Thymus (tissue), 11 donors: ENCODE measurements at regions not wholly inside any gene's neighbourhood (a gene's known extent, or its start where the extent isn't known, plus 50 kb on each side); places are given as distances from the start of the nearest gene placed in this dataset.
A peak's percentile ranks its signal among the peaks of the same experiment; 100 is the strongest.

Experiments used
- DNase-seq, 9 donors: peaks; one replicate each; pipeline ENCODE4 v3.0.0-alpha.2; 2013; ENCODE audit warnings: low spot score in 9 of 9, low read depth in 6 of 9, missing footprints in 1 of 9
- H3K27ac ChIP-seq, 2 donors: one replicate each; pipeline ENCODE4 v1.5.1; 2013; ENCODE audit warnings: control low read depth in 1 of 2, low read depth in 1 of 2, low read length in 1 of 2, mild to moderate bottlenecking in 1 of 2, moderate library complexity in 1 of 2
- H3K27me3 ChIP-seq, 2 donors: one replicate each; pipeline ENCODE4 v1.5.1; 2013; ENCODE audit warnings: low read length in 1 of 2; ENCODE audit not compliant: control insufficient read depth in 2 of 2, insufficient read depth in 1 of 2
- H3K36me3 ChIP-seq, 2 donors: one replicate each; pipeline ENCODE4 v1.5.1; 2013; ENCODE audit warnings: low read length in 1 of 2, mild to moderate bottlenecking in 1 of 2, moderate library complexity in 1 of 2; ENCODE audit not compliant: control insufficient read depth in 2 of 2, insufficient read depth in 2 of 2
- H3K4me1 ChIP-seq, 2 donors: one replicate each; pipeline ENCODE4 v1.5.1; 2013; ENCODE audit warnings: low read length in 2 of 2; ENCODE audit not compliant: control insufficient read depth in 2 of 2, insufficient read depth in 2 of 2
- H3K4me3 ChIP-seq, 2 donors: one replicate each; pipeline ENCODE4 v1.5.1; 2013; ENCODE audit warnings: low read length in 2 of 2, control low read depth in 1 of 2, mild to moderate bottlenecking in 1 of 2
- H3K9me3 ChIP-seq, 2 donors: one replicate each; pipeline ENCODE4 v1.5.1; 2013; ENCODE audit warnings: low read length in 1 of 2, mild to moderate bottlenecking in 1 of 2; ENCODE audit not compliant: control insufficient read depth in 2 of 2, insufficient read depth in 1 of 2
- WGBS: extraction: QIAGEN DNeasy Blood & Tissue Kit; methylation state at CpG from one replicate; pipeline ENCODE4 v1.1.7; 2013; 5-methylcytosine and 5-hydroxymethylcytosine counted together
- donor health status: healthy.

GRCh38 chr6:151733680-151734320 lies 73.7 kb upstream of the ESR1 start:
- no peak overlapping the region for H3K27ac ChIP-seq
- H3K4me1 ChIP-seq, result no peaks in the 10 kb centered on the region
- 97% methylated on average over 3 of the region's 3 CpGs for WGBS
- H3K27me3 ChIP-seq, result no peaks in the 10 kb centered on the region
- H3K36me3 ChIP-seq, result no peaks in the 10 kb centered on the region
- no peak overlapping the region for H3K4me3 ChIP-seq
- no peak for DNase-seq
- peaks cover 0 to 4% of the 10 kb centered on the region in 2 donors for H3K9me3 ChIP-seq

GRCh38 chr6:151738267-151738666 lies 69.2 kb upstream of the ESR1 start:
- Histone ChIP-seq H3K9me3 (no peaks in the 10 kb centered on the region), H3K27ac (no peak overlapping the region), H3K4me3 (no peak overlapping the region), H3K27me3 (no peaks in the 10 kb centered on the region), H3K36me3 (no peaks in the 10 kb centered on the region), H3K4me1 (no peaks in the 10 kb centered on the region)
- WGBS, result 64% methylated on average over 3 of the region's 3 CpGs
- no peak for DNase-seq

- 87% methylated on average over 1 of the region's 1 CpG for WGBS
- H3K27ac ChIP-seq, result no peak overlapping the region
- H3K4me3 ChIP-seq, result no peak overlapping the region
- DNase-seq, result no peak
- H3K36me3 ChIP-seq, result no peaks in the 10 kb centered on the region
- no peaks in the 10 kb centered on the region for H3K9me3 ChIP-seq
- H3K27me3 ChIP-seq, result no peaks in the 10 kb centered on the region
- H3K4me1 ChIP-seq, result no peaks in the 10 kb centered on the region
Observed at GRCh38 chr6:151738960-151739359, 68.5 kb upstream of the ESR1 start.

GRCh38 chr6:151740820-151741219 lies 66.7 kb upstream of the ESR1 start:
- H3K4me1 ChIP-seq, result no peaks in the 10 kb centered on the region
- H3K36me3 ChIP-seq, result no peaks in the 10 kb centered on the region
- no peak overlapping the region for H3K4me3 ChIP-seq
- DNase-seq, result no peak
- H3K27me3 ChIP-seq, result no peaks in the 10 kb centered on the region
- no peaks in the 10 kb centered on the region for H3K9me3 ChIP-seq
- no peak overlapping the region for H3K27ac ChIP-seq
- over 99% methylated on average over 4 of the region's 4 CpGs for WGBS

- Histone ChIP-seq H3K9me3 (no peaks in the 10 kb centered on the region), H3K27ac (no peak overlapping the region), H3K4me1 (no peaks in the 10 kb centered on the region), H3K27me3 (no peaks in the 10 kb centered on the region), H3K36me3 (no peaks in the 10 kb centered on the region), H3K4me3 (no peak overlapping the region)
- WGBS, result 87% methylated on average over 2 of the region's 2 CpGs
- DNase-seq, result no peak
Observed at GRCh38 chr6:151747896-151748295, 59.6 kb upstream of the ESR1 start.

- Histone ChIP-seq H3K9me3 (no peaks in the 10 kb centered on the region), H3K27me3 (no peaks in the 10 kb centered on the region), H3K27ac (no peak overlapping the region), H3K4me3 (no peak overlapping the region), H3K4me1 (no peaks in the 10 kb centered on the region), H3K36me3 (no peaks in the 10 kb centered on the region)
- WGBS, result 97% methylated on average over 2 of the region's 2 CpGs
- no peak for DNase-seq
Observed at GRCh38 chr6:151749341-151749740, 58.1 kb upstream of the ESR1 start.

GRCh38 chr6:151753581-151753980 lies 53.9 kb upstream of the ESR1 start:
- H3K27ac ChIP-seq, result no peak overlapping the region
- no peaks in the 10 kb centered on the region for H3K9me3 ChIP-seq
- H3K27me3 ChIP-seq, result no peaks in the 10 kb centered on the region
- DNase-seq, result no peak
- H3K36me3 ChIP-seq, result no peaks in the 10 kb centered on the region
- 96% methylated on average over 4 of the region's 4 CpGs for WGBS
- H3K4me1 ChIP-seq, result peaks cover 0 to 7% of the 10 kb centered on the region in 2 donors
- H3K4me3 ChIP-seq, result no peak overlapping the region

GRCh38 chr6:151757506-151757955 lies 50.0 kb upstream of the ESR1 start:
- H3K27me3 ChIP-seq, result no peaks in the 10 kb centered on the region
- peaks cover 6 to 16% of the 10 kb centered on the region in 2 donors for H3K4me1 ChIP-seq
- H3K4me3 ChIP-seq, result no peak overlapping the region
- peak overlapping the region; percentile 26 to 59 for H3K27ac ChIP-seq
- no peaks in the 10 kb centered on the region for H3K36me3 ChIP-seq
- DNase-seq, result peak in 6 of 9 donors; percentile 7 to 66 (median 24)
- WGBS, result 73% methylated on average over 5 of the region's 5 CpGs
- H3K9me3 ChIP-seq, result no peaks in the 10 kb centered on the region
